NCI-H1092 treated with DMSO at 0.1 percent for 48 hours (cell line): ENCODE measurements at regions not wholly inside any gene's neighbourhood (a gene's known extent, or its start where the extent isn't known, plus 50 kb on each side); places are given as distances from the start of the nearest gene placed in this dataset.

Experiments used
- DNase-seq: peaks from one replicate; lab custom pipeline; 2025; lab: John Stamatoyannopoulos, UW

- no peak for DNase-seq
These were observed 405.2 kb upstream of the NPVF start for GRCh38 chr7:25633426-25634036.

GRCh38 chr7:25636168-25636567 is 407.9 kb upstream of the NPVF start:
- DNase-seq = peak; percentile 83

- peak; percentile 98 for DNase-seq
These were observed 408.6 kb upstream of the NPVF start for GRCh38 chr7:25636871-25637283.

DNA sequence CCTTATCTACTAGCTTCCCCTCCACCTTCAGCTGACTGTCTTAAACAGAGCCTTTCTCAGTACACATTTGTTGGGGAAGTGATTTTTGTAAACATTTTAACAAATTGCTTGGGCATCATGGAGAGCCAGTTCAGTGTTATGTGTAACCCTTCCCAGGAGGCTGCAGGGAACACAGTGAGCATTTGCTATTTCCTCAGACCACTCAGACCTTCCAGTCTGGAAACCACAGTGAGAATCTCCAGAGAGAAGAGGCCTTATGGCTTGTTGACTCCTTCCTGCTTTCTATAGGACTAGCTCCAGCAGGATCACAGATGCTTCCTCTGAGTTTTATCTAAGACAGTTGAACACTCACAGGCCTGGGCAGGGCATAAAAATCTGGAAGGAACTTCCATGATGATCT is 409.8 kb upstream of the NPVF start:
- no peak for DNase-seq

GRCh38 chr7:25638590-25639244 is 410.4 kb upstream of the NPVF start:
- DNase-seq = no peak

- no peak for DNase-seq
These were observed 414.6 kb upstream of the NPVF start for GRCh38 chr7:25642849-25643248.

GRCh38 chr7:25643286-25643685 is 415.0 kb upstream of the NPVF start:
- DNase-seq = no peak

- DNase-seq = no peak
These were observed 415.6 kb upstream of the NPVF start for GRCh38 chr7:25643770-25644394.

GRCh38 chr7:25646726-25647413 is 418.6 kb upstream of the NPVF start:
- no peak for DNase-seq

GRCh38 chr7:25647872-25648271 is 419.6 kb upstream of the NPVF start:
- DNase-seq = no peak

DNA sequence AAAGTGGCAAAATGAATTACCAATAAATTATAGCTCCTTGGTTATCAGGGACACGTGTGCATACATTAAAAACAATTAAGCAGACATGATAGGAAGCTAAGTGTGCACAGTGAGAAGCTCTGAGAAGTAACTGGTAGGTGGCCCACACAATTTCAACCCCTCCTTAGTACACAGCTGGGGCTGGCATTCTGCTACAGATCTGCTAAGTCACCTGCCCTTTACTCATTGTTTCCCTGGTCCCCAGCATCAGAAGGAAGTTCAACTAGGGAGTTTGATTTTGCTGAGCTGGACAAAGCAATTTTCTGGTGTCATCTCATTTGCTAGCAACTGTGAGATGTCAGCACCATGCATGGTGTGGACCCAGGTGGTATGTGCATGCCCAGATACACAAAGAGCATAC is 424.1 kb upstream of the NPVF start:
- DNase-seq = no peak

DNA sequence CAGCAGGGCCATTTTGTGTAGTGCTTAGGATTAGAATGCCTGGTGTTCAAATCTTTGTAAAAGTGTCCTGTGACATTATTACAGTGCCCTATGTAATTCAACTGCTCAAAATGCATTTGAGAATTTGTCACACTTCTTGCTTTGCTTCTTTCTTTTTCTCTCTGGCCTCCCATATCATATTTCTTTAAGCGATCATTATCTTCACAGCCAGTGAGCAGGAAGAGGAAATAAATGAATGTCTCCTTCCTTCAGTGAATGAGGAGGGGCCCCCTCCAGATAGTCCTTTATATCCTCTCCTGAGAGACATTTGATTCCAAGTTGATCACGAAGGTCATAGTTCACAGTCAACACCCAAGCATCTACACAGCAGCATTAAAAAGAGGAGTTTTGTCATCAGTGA is 425.1 kb upstream of the NPVF start:
- no peak for DNase-seq

DNA sequence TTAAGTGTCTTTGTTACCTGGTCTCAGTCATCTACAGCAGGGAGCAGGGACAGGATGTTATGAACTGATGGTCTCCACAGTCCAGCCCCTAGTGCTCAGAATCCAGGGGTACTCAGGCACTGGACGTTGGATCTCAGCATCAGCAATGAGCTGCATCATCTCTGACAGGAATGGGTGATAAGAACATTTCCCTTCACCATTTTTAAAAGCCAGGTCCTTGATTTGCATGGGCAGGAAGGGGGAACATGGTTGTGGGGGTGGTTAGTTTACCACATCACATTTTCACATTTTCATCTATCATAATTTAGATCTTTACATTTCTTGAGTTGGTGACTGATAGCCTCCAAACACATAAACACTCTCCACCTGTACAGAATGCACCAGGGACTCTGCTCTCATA is 427.8 kb upstream of the NPVF start:
- no peak for DNase-seq

GRCh38 chr7:25656581-25657026 is 428.3 kb upstream of the NPVF start:
- peak; percentile 88 for DNase-seq

GRCh38 chr7:25658375-25658774 is 430.1 kb upstream of the NPVF start:
- DNase-seq = no peak

GRCh38 chr7:25659841-25660240 is 431.6 kb upstream of the NPVF start:
- DNase-seq = peak; percentile 51

- no peak for DNase-seq
These were observed 434.8 kb upstream of the NPVF start for GRCh38 chr7:25662841-25663800.

DNA sequence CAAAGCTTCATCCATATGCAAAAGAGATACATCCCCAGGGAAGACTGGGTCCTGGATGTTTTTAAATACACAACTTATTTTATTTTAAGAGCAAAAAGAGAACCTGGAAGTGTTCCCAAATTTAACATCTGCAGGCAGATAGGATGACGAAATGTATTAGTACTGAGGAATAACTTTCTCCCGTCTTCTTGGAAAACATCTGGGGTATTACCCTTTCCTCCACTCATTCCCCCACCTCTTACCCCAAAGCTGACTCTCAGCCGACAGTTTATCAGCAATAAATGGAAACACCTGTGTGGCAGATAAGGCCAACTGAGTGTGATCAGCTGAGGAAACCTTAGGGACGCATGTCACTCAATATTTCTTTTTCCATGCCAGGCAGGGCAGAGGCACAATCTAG is 435.6 kb upstream of the NPVF start:
- DNase-seq = no peak

DNA sequence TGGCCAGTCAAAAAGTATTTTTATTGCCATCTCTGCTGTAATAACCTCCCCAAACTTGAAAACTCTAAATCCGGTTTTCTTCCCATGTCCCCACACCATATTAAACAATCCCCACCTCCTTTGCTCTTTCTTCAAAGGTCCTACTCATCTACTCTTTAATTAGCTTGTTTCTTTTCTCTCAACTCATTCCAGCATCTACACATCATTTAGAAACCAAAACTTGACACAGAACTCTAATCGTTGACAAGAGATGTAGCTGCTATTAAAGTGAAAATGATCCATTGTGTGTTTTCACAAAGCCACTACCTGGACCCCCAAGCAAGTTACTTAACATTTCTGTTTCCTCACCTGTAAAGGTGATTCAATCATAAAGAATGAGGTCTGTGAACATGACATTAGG is 436.3 kb upstream of the NPVF start:
- DNase-seq = no peak

DNA sequence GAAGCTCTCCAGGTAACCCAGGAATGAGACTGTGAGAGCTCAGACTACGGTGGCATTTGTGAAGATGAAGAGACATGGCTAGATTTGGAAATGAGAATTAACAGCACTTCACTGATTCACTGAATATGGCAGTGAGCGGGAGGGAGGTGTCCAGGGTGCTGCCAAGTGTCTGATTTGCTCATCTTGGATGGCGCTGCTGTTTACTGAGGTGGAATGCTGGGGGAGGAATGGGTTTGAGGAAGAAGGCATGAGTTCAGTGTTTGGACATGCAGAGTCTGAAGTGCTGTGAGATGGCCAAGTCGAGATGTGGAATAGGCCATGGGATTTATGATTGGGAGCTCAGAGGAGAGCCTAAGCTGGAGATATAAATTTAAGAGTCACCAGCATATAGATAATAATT is 437.1 kb upstream of the NPVF start:
- DNase-seq = no peak

GRCh38 chr7:25665903-25666670 is 437.8 kb upstream of the NPVF start:
- no peak for DNase-seq
